Activated CD4-positive, alpha-beta memory T cell treated with anti-CD3 and anti-CD28 coated beads for 36 hours (primary cell): ENCODE measurements at regions not wholly inside any gene's neighbourhood (a gene's known extent, or its start where the extent isn't known, plus 50 kb on each side); places are given as distances from the start of the nearest gene placed in this dataset.
"Not testable (repeated sequence)": the region's sequence is repeated elsewhere in the genome, so short reads cannot be mapped to it uniquely, and the experiment has no call there.

Experiments
- CTCF ChIA-PET: fragments of 350-600 bp; sonication (Branson Sonifier 250); formaldehyde crosslinking; loops from one replicate; lab custom pipeline; 2021; ENCODE audit warnings: antibody characterized with exemption, inconsistent platforms; lab: Charles Lee
- POLR2A ChIA-PET: fragments of 350-600 bp; sonication (Branson Sonifier 250); formaldehyde crosslinking; loops from one replicate; lab custom pipeline; 2021; ENCODE audit warnings: antibody characterized with exemption; lab: Charles Lee
- DNase-seq: peaks from one replicate; pipeline ENCODE4 v3.0.0-alpha.2; 2020
- H3K27ac Mint-ChIP-seq: one replicate; pipeline ENCODE4 v1.8.0; 2021; ENCODE audit warnings: mixed read lengths
- H3K27me3 Mint-ChIP-seq: one replicate; pipeline ENCODE4 v1.8.0; 2021; ENCODE audit warnings: mixed read lengths
- H3K36me3 Mint-ChIP-seq: one replicate; pipeline ENCODE4 v1.8.0; 2021; ENCODE audit warnings: mixed read lengths
- H3K4me1 Mint-ChIP-seq: one replicate; pipeline ENCODE4 v1.8.0; 2021; ENCODE audit warnings: low read depth, mixed read lengths
- H3K4me3 Mint-ChIP-seq: one replicate; pipeline ENCODE4 v1.8.0; 2021; ENCODE audit warnings: mild to moderate bottlenecking, mixed read lengths
- H3K9me3 Mint-ChIP-seq: one replicate; pipeline ENCODE4 v1.8.0; 2021; ENCODE audit warnings: mixed read lengths
- intact Hi-C: fragments of 100-400 bp; cut with micrococcal nuclease; formaldehyde crosslinking; loops from one replicate; pipeline ENCODE4 v1.15.1; 2023

- Mint-ChIP-seq H3K27ac (no peak overlapping the region), H3K4me1 (no peaks in the 10 kb centered on the region), H3K9me3 (peaks cover 2% of the 10 kb centered on the region), H3K36me3 (no peaks in the 10 kb centered on the region), H3K27me3 (no peaks in the 10 kb centered on the region), H3K4me3 (no peak overlapping the region)
- intact Hi-C loops = no loop called here
- ChIA-PET POLR2A (no interaction called here), CTCF (no interaction called here)
- DNase-seq = no peak
Observed at GRCh38 chr2:65921116-65921515, 488.7 kb upstream of the SPRED2 start.

GRCh38 chr2:65920659-65921058 lies 488.3 kb upstream of the SPRED2 start:
- H3K27ac Mint-ChIP-seq = no peak overlapping the region
- no peaks in the 10 kb centered on the region for H3K27me3 Mint-ChIP-seq
- no peak for DNase-seq
- ChIA-PET POLR2A (no interaction called here), CTCF (no interaction called here)
- no peaks in the 10 kb centered on the region for H3K4me1 Mint-ChIP-seq
- intact Hi-C loops = no loop called here
- H3K9me3 Mint-ChIP-seq = peaks cover 2% of the 10 kb centered on the region
- H3K4me3 Mint-ChIP-seq = no peak overlapping the region
- H3K36me3 Mint-ChIP-seq = no peaks in the 10 kb centered on the region

GRCh38 chr2:65919550-65920188 lies 487.3 kb upstream of the SPRED2 start:
- no peak for DNase-seq
- H3K27ac Mint-ChIP-seq = no peak overlapping the region
- ChIA-PET CTCF (no interaction called here), POLR2A (no interaction called here)
- no peaks in the 10 kb centered on the region for H3K27me3 Mint-ChIP-seq
- no peaks in the 10 kb centered on the region for H3K9me3 Mint-ChIP-seq
- no peaks in the 10 kb centered on the region for H3K36me3 Mint-ChIP-seq
- H3K4me1 Mint-ChIP-seq = no peaks in the 10 kb centered on the region
- H3K4me3 Mint-ChIP-seq = no peak overlapping the region
- intact Hi-C loops = no loop called here

GRCh38 chr2:65918760-65919187 lies 486.4 kb upstream of the SPRED2 start:
- Mint-ChIP-seq H3K36me3 (no peaks in the 10 kb centered on the region), H3K27me3 (no peaks in the 10 kb centered on the region), H3K27ac (no peak overlapping the region), H3K9me3 (no peaks in the 10 kb centered on the region), H3K4me3 (no peak overlapping the region), H3K4me1 (no peaks in the 10 kb centered on the region)
- ChIA-PET POLR2A (no interaction called here), CTCF (no interaction called here)
- no peak for DNase-seq
- intact Hi-C loops = no loop called here

GRCh38 chr2:65917986-65918385 lies 485.6 kb upstream of the SPRED2 start:
- Mint-ChIP-seq H3K4me3 (no peak overlapping the region), H3K36me3 (no peaks in the 10 kb centered on the region), H3K27ac (no peak overlapping the region), H3K9me3 (no peaks in the 10 kb centered on the region), H3K27me3 (no peaks in the 10 kb centered on the region), H3K4me1 (no peaks in the 10 kb centered on the region)
- CTCF ChIA-PET = no interaction called here
- DNase-seq = no peak
- POLR2A ChIA-PET = no interaction called here
- intact Hi-C loops = no loop called here

GRCh38 chr2:65916785-65917295 lies 484.4 kb upstream of the SPRED2 start:
- no peaks in the 10 kb centered on the region for H3K9me3 Mint-ChIP-seq
- no peak for DNase-seq
- ChIA-PET POLR2A (no interaction called here), CTCF (no interaction called here)
- H3K27ac Mint-ChIP-seq = no peak overlapping the region
- H3K4me3 Mint-ChIP-seq = no peak overlapping the region
- H3K27me3 Mint-ChIP-seq = no peaks in the 10 kb centered on the region
- H3K4me1 Mint-ChIP-seq = no peaks in the 10 kb centered on the region
- intact Hi-C loops = no loop called here
- no peaks in the 10 kb centered on the region for H3K36me3 Mint-ChIP-seq

DNA sequence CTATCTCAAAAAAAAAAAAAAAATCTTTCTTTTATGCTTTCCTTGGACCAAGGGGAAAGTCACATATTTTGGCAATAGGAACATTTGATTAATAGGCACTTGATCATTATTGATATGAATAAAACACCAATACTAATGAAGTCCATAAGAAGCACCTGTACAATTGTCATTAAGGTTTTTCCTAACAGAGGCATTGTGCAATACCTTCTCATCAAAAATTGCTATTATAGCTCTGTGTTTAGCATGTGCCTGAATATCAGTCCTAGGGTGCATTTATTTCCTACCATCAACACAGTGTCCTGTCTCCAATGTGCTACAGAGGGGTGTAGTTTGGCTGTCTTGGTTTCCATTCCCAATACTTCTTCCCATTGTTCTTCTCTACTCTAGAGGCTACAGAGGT lies 483.8 kb upstream of the SPRED2 start:
- H3K9me3 Mint-ChIP-seq = no peaks in the 10 kb centered on the region
- H3K36me3 Mint-ChIP-seq = no peaks in the 10 kb centered on the region
- intact Hi-C loops = no loop called here
- POLR2A ChIA-PET = no interaction called here
- H3K4me3 Mint-ChIP-seq = no peak overlapping the region
- H3K27ac Mint-ChIP-seq = no peak overlapping the region
- no peak for DNase-seq
- H3K27me3 Mint-ChIP-seq = no peaks in the 10 kb centered on the region
- no peaks in the 10 kb centered on the region for H3K4me1 Mint-ChIP-seq
- CTCF ChIA-PET = no interaction called here

- ChIA-PET POLR2A (no interaction called here), CTCF (no interaction called here)
- Mint-ChIP-seq H3K27me3 (no peaks in the 10 kb centered on the region), H3K36me3 (no peaks in the 10 kb centered on the region), H3K9me3 (no peaks in the 10 kb centered on the region), H3K4me3 (no peak overlapping the region), H3K4me1 (no peaks in the 10 kb centered on the region), H3K27ac (no peak overlapping the region)
- DNase-seq = no peak
- intact Hi-C loops = no loop called here
Observed at GRCh38 chr2:65915273-65915672, 482.9 kb upstream of the SPRED2 start.

DNA sequence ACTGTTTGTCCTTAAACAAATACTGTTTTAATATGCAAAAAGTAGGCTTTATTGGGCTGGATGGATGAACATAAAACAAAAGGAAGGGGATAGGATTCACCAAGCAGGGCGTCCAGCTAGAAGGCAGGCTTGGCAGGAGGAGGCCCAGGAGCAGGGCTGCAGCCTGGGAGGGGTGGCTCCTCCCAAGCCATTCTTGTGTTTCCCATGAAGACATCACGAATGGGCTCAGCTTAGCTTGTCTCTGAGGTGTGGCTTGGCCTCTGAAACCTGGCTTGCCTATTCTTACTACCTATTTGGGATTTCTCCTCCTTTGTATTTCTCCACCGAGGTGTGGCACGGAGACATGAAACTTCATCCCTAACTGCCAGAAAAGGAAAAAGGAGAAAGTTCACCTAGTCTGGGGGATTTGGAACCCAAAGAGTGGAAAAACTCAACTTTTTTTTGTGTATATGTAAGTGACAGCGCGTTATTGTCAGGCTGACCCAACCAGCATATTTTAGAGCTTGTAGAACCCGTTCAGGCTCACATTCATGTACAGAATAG lies 481.9 kb upstream of the SPRED2 start:
- DNase-seq = no peak
- H3K9me3 Mint-ChIP-seq = no peaks in the 10 kb centered on the region
- H3K36me3 Mint-ChIP-seq = no peaks in the 10 kb centered on the region
- intact Hi-C loops = no loop called here
- ChIA-PET CTCF (no interaction called here), POLR2A (no interaction called here)
- no peaks in the 10 kb centered on the region for H3K4me1 Mint-ChIP-seq
- H3K4me3 Mint-ChIP-seq = no peak overlapping the region
- no peaks in the 10 kb centered on the region for H3K27me3 Mint-ChIP-seq
- no peak overlapping the region for H3K27ac Mint-ChIP-seq

DNA sequence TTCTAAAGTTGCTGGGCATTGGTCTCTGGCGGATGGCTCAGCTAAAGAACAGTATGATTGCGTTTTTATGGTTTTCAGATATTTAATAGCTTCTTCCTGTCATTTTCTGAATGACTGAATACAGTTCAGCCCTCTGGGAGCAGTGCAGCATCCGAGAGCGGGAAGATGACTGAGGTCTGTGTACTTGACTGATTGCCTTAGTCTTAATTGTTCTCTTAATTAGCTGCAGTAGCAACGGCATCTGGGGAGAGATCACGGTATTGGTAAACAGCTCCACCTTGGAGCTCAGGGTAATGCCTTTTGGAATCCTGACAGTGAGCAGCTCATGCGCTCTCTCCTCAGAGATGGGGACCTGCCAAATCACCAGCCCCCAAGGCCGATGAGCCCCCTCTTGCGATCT lies 481.4 kb upstream of the SPRED2 start:
- intact Hi-C loops = no loop called here
- Mint-ChIP-seq H3K4me3 (no peak overlapping the region), H3K9me3 (no peaks in the 10 kb centered on the region), H3K27ac (no peak overlapping the region), H3K4me1 (no peaks in the 10 kb centered on the region), H3K36me3 (no peaks in the 10 kb centered on the region), H3K27me3 (no peaks in the 10 kb centered on the region)
- ChIA-PET POLR2A (no interaction called here), CTCF (no interaction called here)
- DNase-seq = no peak

GRCh38 chr2:65901756-65902155 lies 469.4 kb upstream of the SPRED2 start:
- Mint-ChIP-seq H3K4me1 (no peaks in the 10 kb centered on the region), H3K27me3 (no peaks in the 10 kb centered on the region), H3K36me3 (no peaks in the 10 kb centered on the region), H3K27ac (no peak overlapping the region), H3K9me3 (peaks cover 4% of the 10 kb centered on the region), H3K4me3 (no peak overlapping the region)
- ChIA-PET CTCF (no interaction called here), POLR2A (no interaction called here)
- intact Hi-C loops = no loop called here
- DNase-seq = no peak

GRCh38 chr2:65896446-65896845 lies 464.0 kb upstream of the SPRED2 start:
- POLR2A ChIA-PET = no interaction called here
- Mint-ChIP-seq H3K27ac (no peak overlapping the region), H3K4me1 (no peaks in the 10 kb centered on the region)

GRCh38 chr2:65890131-65890530 lies 457.7 kb upstream of the SPRED2 start:
- DNase-seq, CTCF ChIA-PET, H3K27me3 Mint-ChIP-seq, H3K27ac Mint-ChIP-seq, H3K36me3 Mint-ChIP-seq, H3K4me1 Mint-ChIP-seq, intact Hi-C loops, POLR2A ChIA-PET, H3K4me3 Mint-ChIP-seq: not testable (repeated sequence)
- H3K9me3 Mint-ChIP-seq = peaks cover 10% of the 10 kb centered on the region

More at GRCh38 chr2:65896446-65896845, 464.0 kb upstream of the SPRED2 start:
- DNase-seq = no peak
- Mint-ChIP-seq H3K9me3 (peaks cover 12% of the 10 kb centered on the region), H3K27me3 (no peaks in the 10 kb centered on the region), H3K36me3 (no peaks in the 10 kb centered on the region), H3K4me3 (no peak overlapping the region)
- intact Hi-C loops = no loop called here
- CTCF ChIA-PET = no interaction called here
